ENCODE measurements at regions not wholly inside any gene's neighbourhood (a gene's known extent, or its start where the extent isn't known, plus 50 kb on each side); places are given as distances from the start of the nearest gene placed in this dataset.

DNA sequence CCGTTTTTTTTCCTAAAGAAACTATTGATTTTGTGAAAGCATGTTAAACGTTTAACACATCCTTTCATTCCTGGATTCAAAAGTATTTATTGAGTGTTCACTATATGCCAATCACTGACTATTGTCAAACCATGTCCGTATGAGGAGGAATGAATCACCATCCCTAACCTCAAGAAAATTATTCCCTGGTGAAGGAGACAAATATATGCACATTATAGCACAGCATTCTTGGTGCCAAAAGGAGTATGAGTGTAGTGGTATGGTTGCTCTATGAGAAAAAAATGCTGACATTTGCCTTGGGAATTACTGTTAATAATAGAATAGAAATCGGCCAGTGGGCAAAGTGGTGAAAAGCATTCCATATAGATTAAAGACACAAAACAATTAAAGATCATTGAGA is 1390.1 kb downstream of the MRPL39 start:
- no peak for TF ChIP-seq POLR2AphosphoS5 (IDR thresholded peaks at IDR 0.05)
- no peak for TF ChIP-seq POLR2A (IDR thresholded peaks at IDR 0.05)
- TF ChIP-seq, protein P1, sequence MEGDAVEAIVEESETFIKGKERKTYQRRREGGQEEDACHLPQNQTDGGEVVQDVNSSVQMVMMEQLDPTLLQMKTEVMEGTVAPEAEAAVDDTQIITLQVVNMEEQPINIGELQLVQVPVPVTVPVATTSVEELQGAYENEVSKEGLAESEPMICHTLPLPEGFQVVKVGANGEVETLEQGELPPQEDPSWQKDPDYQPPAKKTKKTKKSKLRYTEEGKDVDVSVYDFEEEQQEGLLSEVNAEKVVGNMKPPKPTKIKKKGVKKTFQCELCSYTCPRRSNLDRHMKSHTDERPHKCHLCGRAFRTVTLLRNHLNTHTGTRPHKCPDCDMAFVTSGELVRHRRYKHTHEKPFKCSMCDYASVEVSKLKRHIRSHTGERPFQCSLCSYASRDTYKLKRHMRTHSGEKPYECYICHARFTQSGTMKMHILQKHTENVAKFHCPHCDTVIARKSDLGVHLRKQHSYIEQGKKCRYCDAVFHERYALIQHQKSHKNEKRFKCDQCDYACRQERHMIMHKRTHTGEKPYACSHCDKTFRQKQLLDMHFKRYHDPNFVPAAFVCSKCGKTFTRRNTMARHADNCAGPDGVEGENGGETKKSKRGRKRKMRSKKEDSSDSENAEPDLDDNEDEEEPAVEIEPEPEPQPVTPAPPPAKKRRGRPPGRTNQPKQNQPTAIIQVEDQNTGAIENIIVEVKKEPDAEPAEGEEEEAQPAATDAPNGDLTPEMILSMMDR (IDR thresholded peaks at IDR 0.05) = no peak
- no peak for TF ChIP-seq EP300 (IDR thresholded peaks at IDR 0.05)
